ENCODE measurements at regions not wholly inside any gene's neighbourhood (a gene's known extent, or its start where the extent isn't known, plus 50 kb on each side); places are given as distances from the start of the nearest gene placed in this dataset.
A peak's percentile ranks its signal among the peaks of the same experiment; 100 is the strongest.

DNA sequence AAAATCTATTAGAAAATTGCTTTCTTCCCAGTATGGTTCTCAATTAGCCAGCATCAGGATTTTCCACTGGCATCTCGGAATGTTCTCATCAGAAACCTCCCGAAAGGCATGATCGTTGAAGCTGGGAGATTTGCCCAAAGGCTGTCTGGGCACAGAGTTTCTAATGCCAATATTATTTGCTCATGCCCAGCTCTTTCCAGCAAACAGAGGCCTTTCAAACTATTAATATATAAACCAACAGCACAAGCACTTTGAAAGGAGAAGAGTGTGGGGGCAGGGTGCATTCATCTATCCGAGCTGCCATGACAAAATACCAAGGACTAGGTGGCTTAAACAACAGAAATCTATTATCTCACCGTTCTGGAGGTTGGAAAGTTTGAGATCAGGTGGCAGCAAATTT, 88.3 kb upstream of the MSX1 start:
- no peak for DNase-seq

DNA sequence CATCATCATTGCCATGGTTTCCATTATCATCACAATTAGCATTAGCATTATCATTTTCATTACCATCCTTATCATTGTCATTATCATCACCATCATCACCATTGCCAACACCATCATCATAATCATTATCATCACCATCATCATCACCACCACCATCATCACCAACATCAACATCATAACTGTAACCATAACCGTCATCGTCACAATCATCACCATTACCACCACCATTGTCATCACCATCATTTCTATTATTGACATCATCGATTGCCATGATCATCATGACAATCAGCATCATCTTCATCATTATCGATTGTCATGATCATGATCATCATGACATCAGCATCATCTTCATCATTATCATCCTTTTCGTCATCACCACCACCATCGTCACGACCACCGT, 88.9 kb upstream of the MSX1 start:
- no peak for DNase-seq

DNA sequence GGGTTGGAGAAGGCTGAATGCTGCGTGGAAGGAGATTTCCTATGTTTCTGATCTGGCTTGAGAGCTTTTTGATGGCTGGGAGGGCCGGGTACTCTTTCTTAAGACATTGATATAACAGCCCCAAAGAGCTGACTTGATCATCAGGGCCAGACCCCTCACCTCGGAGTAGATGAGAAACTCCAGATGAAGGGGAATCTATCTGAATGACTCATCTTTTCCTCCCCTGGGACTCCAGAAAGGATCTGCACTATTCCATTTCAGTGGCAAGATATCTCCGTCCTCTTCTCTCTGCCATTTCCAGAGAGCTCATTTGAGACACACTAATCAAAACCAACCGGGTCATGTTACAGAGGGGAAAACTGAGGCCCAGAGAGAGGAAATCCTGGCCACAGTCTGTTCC, 92.9 kb upstream of the MSX1 start:
- no peak for DNase-seq

DNA sequence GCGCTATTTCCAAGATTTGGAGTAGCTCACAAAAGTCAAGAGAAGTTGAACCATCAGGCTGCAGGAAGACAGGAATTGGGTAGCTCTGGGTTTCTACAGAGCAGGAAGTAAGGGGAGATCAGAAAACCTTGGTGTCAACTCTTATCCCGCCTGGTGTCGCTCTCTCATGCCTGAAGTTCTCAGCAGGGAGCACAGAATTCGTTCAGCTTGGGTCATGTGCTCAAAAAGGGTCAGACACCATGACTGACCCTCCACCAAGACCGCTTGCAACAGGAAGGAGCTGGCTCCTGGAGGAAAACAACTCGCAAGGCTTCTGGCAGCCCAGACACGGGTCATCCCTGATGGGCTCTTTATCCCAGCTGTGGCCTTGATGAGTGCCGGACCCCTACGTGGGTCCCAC, 93.7 kb upstream of the MSX1 start:
- no peak for DNase-seq

DNA sequence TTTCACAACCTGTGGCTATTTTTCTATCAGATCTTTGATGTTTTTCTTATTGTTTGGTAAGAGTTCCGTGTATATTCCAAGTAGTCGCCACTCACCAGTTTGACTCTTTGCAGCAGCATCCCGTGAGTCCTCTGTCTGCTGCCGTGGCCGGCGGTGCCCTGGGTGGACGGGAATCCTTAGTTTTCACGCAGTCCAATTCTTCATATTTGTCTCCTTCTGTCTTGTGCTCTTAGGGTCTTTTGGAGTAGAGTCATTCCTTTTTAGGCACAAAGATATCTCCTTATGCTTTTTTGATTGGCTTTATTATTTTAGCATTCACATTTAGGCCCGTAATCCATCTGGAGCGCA, 94.9 kb upstream of the MSX1 start:
- DNase-seq, result no peak

DNA sequence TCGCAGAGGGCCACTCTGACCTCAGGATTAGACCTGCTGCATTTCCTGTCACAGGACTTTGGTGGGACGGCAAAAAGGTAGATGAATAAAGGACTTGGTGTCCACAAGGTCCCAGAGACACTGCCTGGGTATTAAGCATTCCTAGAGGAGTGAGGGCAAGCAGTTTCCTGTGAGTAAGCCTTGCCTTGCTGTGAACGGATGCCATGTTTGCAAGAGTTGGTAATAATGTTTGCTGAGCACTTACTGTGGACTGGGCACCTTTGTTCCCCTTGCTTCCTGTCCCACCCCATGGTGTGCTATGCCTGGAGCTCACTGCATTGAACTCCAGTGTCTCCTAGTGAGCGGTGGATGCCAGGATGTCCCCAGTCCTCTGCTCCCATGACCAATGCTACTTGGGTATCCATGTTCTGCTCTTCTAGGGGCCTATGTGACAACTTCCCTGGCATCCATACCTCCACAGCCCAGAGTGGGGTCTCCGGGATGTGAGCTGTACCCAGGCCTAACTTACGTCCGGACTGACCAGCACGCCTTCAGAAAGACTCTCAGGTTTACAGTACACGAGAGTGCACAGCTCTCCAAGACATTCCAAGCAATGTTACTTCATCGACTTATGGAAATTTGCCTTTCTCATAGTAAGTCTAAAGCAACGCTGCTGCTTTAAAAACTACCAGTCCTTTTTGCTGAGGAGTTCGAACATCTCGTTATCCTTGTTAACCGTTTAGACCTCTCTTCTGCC, 95.5 kb upstream of the MSX1 start:
- no peak for DNase-seq

DNA sequence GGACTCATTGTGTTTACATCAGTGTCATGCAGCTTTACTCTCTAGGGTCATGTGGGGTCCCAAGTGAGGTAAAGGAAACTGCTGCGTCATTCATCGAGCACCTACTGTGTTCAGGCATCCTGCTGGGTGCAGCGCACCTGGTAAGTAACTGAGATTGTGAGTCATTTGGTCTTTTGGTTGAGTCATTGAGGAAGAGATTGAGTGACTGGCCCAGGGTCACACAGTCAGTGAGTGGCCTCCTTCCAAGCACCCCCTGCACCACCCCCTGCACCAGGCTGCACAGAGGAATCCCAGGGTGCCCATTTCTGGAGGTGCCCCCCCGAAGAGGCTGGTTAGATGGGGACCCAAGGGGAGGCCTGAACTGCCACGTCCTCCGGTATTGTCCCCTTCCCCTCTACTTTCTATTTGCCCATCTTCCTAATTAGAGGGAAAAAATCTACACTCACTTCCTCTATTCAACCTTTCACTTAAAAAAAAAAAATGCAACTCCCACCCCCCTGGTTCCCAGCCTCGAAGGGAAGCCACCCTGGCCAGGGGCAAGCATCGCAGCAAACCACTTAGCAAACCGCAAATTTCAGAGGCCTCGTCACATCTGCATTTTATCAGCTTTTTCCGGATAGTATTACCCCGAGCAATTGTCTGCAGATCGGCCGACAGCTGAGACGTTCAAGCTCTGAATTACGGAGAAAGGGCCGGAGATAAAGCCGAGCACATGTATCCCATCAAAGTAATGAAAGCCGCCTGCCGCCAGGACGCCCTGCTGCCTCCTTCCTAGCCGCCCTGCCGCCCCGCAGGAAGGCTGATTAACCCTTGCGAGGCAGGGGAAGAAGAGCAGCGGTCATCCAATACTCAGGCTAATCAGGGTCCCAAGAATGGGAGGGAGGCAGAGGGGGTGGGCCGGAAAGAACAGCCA, 96.3 kb upstream of the MSX1 start:
- no peak for DNase-seq

DNA sequence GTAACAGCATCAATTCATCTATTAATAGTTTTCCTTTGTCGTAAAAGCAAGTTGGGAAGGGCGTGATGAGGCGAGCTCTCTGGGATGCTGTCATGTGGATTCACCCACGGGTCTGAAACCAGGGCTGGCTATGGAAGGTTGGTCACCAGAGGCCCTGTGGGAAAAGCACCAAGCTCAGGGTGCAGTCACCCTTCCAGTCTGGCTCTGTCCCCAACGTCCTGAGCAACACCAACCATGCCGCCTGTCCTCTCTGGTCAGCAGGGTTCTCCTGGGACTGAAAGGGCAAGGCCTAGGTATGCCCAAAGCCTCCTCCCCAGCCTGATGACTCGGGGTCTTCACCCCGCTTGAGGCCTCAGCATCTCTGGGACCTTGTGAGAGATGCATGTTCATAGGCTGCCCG, 97.2 kb upstream of the MSX1 start:
- DNase-seq, result no peak

DNA sequence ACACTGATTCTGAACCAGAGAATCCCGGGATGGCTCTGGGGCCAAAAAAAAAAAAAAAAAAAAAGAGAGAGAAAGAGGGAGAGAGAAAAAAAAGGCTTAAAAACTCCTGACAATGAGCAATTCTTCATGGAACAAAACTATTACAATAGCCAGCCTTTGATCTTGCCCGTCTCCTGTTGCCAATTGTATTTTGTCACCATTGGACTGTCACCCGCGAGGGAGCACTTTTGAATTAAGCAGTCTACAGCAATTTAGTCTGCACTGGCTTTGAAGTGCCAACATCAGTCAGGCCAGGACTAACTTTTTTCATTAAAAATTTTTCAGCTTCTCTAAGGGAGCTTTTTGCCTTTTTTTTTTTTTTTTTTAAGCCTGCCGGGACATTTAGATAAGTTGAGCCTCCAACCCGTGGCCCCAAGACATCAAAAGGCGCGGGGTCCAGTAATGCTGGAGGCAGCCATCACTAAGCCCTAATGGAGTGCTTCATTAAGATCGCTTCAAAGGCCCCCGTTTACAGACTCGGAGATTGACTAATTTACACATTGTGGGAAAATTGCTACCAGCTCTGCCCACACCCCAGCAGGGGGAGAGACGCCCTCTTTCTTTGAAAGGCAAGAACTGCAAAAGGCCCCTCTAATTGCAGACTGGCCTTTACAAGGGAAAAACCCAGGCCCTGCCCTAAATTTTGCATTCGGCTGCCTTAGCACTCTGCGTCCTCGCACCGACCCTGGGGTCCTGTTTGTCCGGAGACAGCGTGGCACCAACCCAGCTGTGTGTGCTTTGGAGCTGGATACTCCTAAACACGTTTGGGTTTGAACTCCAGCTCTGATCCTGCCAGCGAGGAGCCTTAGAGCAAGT, 98.1 kb upstream of the MSX1 start:
- DNase-seq, result peak; percentile 1

DNA sequence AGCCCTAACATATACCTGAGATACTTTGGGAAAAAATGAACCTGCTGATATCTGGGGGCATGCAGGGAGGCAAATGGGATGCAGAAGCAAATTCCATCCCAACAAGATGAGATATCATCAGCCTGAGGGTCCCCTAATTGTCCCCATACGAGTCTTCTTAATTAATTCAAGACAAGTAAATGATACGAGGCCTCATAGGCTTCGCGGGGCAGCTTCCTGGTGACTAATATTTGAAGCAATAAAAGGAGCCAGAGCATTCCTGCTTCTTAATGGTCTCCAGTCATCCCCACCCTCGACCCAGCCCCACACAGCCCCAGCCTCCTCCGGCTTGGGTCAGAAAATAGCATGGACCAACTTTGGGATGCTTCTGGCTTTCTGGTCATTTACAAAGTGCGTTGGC, 99.6 kb upstream of the MSX1 start:
- no peak for DNase-seq

DNA sequence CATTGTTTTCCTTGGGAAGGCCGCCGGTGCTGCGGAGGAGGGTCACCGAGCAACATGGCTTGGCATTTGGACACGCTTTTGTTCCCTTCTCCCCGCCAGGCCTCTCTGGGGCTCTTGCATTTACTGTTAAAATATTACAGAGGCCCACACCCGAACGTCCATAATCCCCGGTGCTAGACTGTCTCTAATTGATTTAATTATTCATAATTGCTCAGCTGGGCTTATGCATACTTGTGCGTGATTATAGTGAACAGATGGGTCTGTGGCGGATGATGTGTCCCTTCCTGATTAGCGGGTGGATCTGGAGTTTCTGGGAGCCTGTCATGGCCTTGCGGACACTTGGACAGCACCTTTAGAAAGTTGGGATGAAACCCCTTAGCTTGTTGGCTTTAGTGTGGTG, 100.2 kb upstream of the MSX1 start:
- DNase-seq, result no peak

DNA sequence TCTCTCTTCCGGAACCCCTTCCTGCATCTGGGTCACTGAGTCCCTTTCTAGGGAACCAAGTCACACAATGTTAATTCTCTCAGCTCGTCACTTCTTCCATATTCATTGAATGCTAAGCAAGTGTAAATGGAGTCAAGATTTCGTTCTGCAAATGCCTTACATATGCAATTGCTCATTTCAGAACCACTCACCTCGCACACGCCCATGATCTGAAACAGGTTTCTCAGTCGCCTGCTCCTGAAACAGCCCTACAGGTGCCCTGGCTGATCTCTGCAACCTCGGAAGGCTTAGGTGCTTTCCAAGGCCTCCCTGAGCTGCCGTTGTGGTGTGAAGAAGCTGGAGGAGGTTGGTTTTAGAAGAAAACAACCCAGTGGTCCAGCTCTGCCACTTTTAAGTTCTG, 100.8 kb upstream of the MSX1 start:
- no peak for DNase-seq

DNA sequence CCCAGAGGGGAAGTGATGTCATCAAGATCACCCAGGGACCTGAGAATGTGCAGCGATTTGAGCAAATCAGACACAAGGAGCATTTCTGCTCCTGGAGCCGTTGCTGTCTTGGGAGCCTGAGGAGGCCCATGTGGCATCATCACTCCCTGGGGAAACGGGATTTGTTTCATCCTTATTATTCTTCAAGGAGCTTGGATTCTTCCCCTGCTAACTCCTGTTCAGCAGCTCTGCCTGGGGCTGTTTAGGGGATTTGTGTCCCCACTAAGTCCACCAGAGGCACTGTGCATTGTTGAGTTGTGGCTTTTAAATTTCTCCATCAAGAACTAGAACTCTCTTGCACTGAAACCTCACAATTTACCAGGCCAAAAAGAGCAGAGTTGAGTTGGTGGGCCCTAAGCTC, 104.2 kb upstream of the MSX1 start:
- DNase-seq, result no peak

DNA sequence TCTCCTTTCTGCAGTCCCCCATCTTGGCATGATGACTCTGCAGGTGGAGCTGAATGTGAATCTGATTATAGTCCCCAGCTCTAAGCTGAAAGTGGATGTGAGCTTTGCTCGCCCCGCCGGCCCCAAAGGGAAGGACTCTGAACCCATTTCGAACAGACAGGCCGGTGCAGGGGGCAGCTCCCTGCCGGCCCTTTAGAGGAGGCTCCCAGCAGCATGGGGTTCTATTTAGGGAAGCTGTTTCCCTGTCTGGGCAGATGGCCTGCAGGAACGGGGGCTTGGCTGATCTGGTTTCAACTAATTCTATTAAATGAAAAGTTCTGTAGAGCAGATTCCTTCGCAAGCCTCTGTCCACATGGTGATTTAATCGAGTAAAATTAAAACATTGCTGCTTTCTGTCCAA, 104.8 kb upstream of the MSX1 start:
- DNase-seq, result no peak

DNA sequence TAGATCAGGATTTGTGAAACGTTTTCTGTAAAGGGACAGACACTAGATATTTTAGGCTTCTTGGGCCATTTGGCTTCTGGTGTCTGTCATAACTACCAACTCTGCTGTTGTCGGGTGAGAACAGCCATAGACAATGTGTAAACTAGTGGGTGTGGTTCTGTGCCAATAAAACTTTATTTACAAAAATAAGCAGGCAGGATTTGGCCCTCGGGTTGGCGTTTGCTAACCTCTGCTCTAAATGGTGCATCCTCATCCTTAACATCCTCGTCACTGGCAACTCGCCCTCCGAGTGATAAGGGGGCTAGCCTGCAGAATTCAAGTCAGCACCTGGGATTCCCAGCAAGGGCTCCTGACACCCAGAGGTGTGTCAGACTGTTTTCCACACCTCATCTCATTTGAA, 105.8 kb upstream of the MSX1 start:
- DNase-seq, result no peak

DNA sequence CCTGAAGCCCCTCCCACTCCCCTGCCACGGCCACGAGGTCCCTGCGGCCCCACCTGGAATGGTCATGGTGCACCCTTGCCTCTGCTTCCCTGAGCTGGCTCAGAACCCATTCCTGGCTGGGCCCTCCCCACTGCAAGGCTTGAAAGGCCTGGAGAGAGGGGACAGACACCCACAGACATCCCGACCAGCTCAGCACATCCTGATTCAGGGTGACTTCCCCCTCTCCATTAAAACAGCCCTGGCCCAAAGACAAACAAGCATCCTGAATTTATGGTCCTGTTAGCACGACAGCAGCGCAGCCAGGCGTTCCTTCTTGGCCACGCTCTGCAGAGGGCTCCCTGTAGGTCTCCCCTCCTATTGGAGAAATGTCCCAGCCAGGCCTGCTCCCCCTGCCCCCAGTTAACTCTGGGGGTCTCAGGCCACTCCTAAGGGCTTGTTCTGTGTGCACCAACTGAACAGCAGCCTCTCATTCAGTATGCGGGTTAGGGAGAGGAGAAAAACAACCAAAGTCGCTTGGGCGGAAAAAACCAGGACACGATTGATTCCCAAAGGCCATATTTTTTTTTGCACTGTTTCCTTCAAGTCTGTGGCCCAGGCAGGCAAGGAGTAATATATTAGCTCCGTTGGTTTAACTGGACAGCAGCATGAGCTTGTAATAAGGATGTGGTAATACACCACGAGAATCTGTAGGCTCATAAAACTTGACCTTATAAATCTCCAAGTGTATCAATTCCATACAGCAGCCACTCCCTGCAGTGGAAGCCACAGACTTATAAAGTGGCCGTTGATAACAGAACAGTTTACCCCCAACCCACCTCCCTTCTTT, 106.7 kb upstream of the MSX1 start:
- no peak for DNase-seq

DNA sequence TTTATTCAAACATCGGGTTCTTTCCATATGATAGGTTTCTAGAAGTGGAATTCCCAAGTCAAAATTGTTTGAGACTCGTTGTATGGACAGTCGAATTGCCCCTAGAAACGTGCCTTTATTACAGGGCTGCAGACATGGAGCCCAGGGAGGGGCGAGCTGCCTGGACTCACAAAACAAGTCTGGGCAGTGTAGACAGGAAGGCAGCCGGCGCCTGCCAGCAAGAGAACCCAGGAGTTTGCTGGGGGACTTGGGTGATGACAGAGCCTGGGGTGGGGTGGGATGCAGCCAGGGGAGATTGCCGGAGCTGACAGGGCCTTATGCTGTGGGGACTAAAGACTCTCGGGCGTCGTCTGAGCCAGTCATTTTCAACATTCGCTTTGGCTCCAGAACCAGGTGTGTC, 107.4 kb upstream of the MSX1 start:
- DNase-seq, result no peak

DNA sequence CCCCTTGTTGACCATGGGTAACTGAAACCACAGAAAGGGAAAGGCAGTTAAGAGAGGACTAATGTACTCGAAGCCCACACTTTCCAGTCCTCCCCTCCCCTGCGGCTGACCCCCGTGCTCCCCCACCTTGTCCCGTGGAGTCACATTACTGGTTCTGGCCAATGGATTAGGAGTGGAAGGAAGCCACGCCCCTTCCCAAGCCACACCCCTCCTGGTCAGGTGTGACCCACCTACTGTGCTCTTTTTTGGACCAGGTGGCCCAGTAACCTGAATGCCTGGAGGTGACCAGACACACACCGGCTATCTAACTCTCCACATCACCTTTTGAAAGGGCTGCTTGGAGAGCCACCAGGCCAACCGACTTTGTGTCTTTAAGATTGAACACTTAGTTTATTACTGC, 109.3 kb upstream of the MSX1 start:
- no peak for DNase-seq

DNA sequence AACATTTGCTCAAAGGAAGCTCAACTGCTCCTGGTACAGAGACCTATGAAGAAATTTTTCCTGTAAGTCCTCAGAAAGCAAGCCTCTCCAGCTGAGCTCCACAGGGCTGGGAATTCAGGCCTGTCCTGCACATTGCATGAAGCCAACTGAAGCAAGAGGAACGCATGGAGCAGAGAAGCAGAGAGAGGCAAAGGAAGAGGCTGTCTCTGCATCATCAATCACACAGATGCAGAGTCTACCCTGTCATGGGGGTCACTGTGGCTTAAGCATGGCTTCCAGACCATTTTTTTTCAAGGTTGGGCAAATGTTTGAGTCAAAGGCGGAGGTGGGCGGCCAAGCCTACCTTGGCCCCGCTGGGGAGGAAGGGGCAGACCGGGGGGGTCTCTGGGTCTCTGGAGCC, 110.3 kb upstream of the MSX1 start:
- no peak for DNase-seq

DNA sequence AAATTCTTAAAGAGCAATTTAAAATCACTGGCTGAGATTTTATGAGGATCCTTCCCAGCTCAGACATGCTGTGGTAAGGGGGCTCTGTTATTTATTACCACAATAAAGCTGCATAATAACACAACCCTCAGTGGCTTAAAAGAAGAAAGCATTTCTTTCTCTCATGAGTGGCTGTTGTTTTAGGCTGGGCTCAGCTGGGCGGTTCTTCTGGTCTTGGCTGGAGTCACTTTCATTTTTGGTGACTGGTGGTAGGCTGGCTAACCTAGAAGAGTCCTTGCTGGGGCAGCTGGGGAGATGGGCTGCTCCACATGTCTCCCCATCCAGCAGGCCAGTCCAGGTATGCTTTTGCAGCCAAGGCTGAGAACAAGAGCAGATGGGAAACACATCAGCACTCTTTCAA, 113.0 kb upstream of the MSX1 start:
- no peak for DNase-seq

DNA sequence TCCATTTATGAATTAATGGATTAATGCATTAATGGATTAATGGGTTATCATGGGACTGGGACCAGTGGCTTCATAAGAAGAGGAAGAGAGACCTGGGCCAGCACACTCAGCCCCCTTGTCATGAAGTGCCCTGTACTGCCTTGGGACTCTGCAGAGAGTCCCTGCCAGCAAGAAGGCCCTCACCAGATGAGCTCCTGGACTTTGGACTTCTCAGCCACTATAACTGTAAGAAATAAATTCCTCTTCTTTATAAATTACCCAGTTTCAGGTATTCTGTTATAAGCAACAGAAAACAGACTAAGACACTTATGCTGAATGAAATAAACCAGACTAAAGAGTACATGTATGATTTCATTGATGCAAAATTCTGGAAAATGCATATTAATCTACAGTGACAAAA, 119.4 kb upstream of the MSX1 start:
- no peak for DNase-seq

DNA sequence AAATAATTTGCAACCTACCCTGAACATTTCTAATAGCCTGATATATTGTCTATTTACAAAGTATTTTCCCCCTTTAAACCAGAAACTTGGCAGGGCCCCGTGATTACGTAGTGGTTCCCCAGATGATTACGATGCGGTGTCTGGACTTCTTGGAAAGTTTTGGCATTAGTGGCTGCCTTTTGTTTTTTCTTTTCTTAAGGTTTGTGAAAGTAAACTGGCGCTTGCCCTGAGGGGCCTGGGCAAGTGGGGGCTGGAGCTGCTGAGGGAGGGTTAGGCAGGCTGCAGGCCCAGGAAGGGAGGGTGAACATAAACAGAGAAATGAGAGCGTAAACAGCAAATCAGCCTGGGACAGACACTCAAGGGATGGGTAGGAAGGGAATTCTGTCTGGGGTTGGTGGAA, 123.6 kb upstream of the MSX1 start:
- no peak for DNase-seq

Data from inflammatory macrophage treated with lipopolysaccharide for 4 hours (primary cell).